ENCODE measurements at regions not wholly inside any gene's neighbourhood (a gene's known extent, or its start where the extent isn't known, plus 50 kb on each side); places are given as distances from the start of the nearest gene placed in this dataset.

- DNase-seq, result no peak
Measured at GRCh38 chr3:148175214-148175613, 522.5 kb upstream of the AGTR1 start.

- no peak for DNase-seq
Measured at GRCh38 chr3:148178503-148178902, 519.2 kb upstream of the AGTR1 start.

GRCh38 chr3:148184798-148185197 is 512.9 kb upstream of the AGTR1 start:
- DNase-seq, result no peak

GRCh38 chr3:148186881-148187280 is 510.8 kb upstream of the AGTR1 start:
- DNase-seq, result no peak

GRCh38 chr3:148187296-148187695 is 510.4 kb upstream of the AGTR1 start:
- no peak for DNase-seq

GRCh38 chr3:148190441-148190990 is 507.2 kb upstream of the AGTR1 start:
- DNase-seq, result no peak

GRCh38 chr3:148191966-148192365 is 505.7 kb upstream of the AGTR1 start:
- DNase-seq, result no peak

GRCh38 chr3:148197061-148197460 is 500.6 kb upstream of the AGTR1 start:
- no peak for DNase-seq

- DNase-seq, result no peak
Measured at GRCh38 chr3:148202386-148202785, 495.3 kb upstream of the AGTR1 start.

GRCh38 chr3:148203297-148204010 is 494.2 kb upstream of the AGTR1 start:
- no peak for DNase-seq

GRCh38 chr3:148204131-148204530 is 493.6 kb upstream of the AGTR1 start:
- no peak for DNase-seq

GRCh38 chr3:148205977-148206376 is 491.7 kb upstream of the AGTR1 start:
- no peak for DNase-seq

- DNase-seq, result no peak
Measured at GRCh38 chr3:148206446-148206845, 491.3 kb upstream of the AGTR1 start.

- no peak for DNase-seq
Measured at GRCh38 chr3:148208975-148209374, 488.7 kb upstream of the AGTR1 start.

- no peak for DNase-seq
Measured at GRCh38 chr3:148211725-148212124, 486.0 kb upstream of the AGTR1 start.

GRCh38 chr3:148214705-148215104 is 483.0 kb upstream of the AGTR1 start:
- no peak for DNase-seq

- DNase-seq, result no peak
Measured at GRCh38 chr3:148217317-148217716, 480.4 kb upstream of the AGTR1 start.

GRCh38 chr3:148218222-148218621 is 479.5 kb upstream of the AGTR1 start:
- DNase-seq, result no peak

GRCh38 chr3:148219999-148220398 is 477.7 kb upstream of the AGTR1 start:
- DNase-seq, result no peak

GRCh38 chr3:148221303-148221702 is 476.4 kb upstream of the AGTR1 start:
- no peak for DNase-seq

- no peak for DNase-seq
Measured at GRCh38 chr3:148223266-148223665, 474.4 kb upstream of the AGTR1 start.

- DNase-seq, result no peak
Measured at GRCh38 chr3:148226246-148226645, 471.5 kb upstream of the AGTR1 start.

- DNase-seq, result no peak
Measured at GRCh38 chr3:148227534-148227933, 470.2 kb upstream of the AGTR1 start.

- DNase-seq, result no peak
Measured at GRCh38 chr3:148229107-148229506, 468.6 kb upstream of the AGTR1 start.

GRCh38 chr3:148230473-148230872 is 467.2 kb upstream of the AGTR1 start:
- no peak for DNase-seq
